ENCODE measurements at regions not wholly inside any gene's neighbourhood (a gene's known extent, or its start where the extent isn't known, plus 50 kb on each side); places are given as distances from the start of the nearest gene placed in this dataset.

DNA sequence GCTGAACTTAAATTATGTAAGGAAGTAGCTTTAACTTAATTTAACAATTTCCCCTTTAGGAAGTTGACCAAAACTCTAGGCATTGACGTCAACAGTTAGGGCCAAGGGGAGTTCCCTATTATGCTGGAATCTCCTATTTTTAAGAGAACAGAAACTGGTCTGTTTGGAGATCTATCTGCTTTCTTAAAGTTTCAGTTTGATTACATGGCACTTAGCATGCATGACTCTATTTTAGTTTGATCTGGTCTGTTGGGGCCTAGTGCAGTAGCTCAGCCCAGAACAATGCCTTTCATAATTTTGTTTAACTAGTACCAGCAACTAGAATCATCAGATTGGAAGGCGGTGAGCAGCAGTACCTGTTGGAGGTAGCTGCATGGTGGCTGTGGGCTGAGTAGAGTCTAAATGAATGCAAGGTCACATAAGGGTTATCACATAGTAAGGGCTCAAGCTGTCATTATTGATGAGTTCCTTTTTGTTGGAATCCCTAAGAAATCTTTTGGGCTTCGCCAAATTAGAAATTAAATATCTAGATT, 60.5 kb upstream of the ZNG1B start (continued):
- TF ChIP-seq MAFK (IDR thresholded peaks at IDR 0.05; ENCODE audit: low read depth, low read length) (no peak), SP2 (IDR thresholded peaks at IDR 0.05; ENCODE audit: low read length) (no peak), CBX8 (IDR thresholded peaks at IDR 0.05; ENCODE audit: borderline replicate concordance, low read depth, low read length) (no peak)
